IPS DF 19.7 (cell line): ENCODE measurements at regions not wholly inside any gene's neighbourhood (a gene's known extent, or its start where the extent isn't known, plus 50 kb on each side); places are given as distances from the start of the nearest gene placed in this dataset.
"Not testable (repeated sequence)": the region's sequence is repeated elsewhere in the genome, so short reads cannot be mapped to it uniquely, and the experiment has no call there.

Experiments
- DNase-seq: peaks from one replicate; pipeline ENCODE4 v3.0.0-alpha.2; 2013; ENCODE audit warnings: low read depth, low spot score

GRCh38 chr5:8773046-8773615 lies 772.7 kb downstream of the SEMA5A start:
- DNase-seq = no peak

- no peak for DNase-seq
Measured at GRCh38 chr5:8784692-8785091, 761.2 kb downstream of the SEMA5A start.

GRCh38 chr5:8788246-8788645 lies 757.6 kb downstream of the SEMA5A start:
- DNase-seq = no peak

GRCh38 chr5:8805653-8806052 lies 740.2 kb downstream of the SEMA5A start:
- no peak for DNase-seq

- no peak for DNase-seq
Measured at GRCh38 chr5:8807636-8808035, 738.2 kb downstream of the SEMA5A start.

GRCh38 chr5:8811581-8811980 lies 734.3 kb downstream of the SEMA5A start:
- DNase-seq = no peak

- no peak for DNase-seq
Measured at GRCh38 chr5:8813180-8813579, 732.7 kb downstream of the SEMA5A start.

GRCh38 chr5:8814105-8814504 lies 731.8 kb downstream of the SEMA5A start:
- no peak for DNase-seq

- no peak for DNase-seq
Measured at GRCh38 chr5:8824371-8824770, 721.5 kb downstream of the SEMA5A start.

- no peak for DNase-seq
Measured at GRCh38 chr5:8825139-8825757, 720.6 kb downstream of the SEMA5A start.

GRCh38 chr5:8826508-8826907 lies 719.4 kb downstream of the SEMA5A start:
- DNase-seq = no peak

- DNase-seq = no peak
Measured at GRCh38 chr5:8827696-8828095, 718.2 kb downstream of the SEMA5A start.

GRCh38 chr5:8828596-8829322 lies 717.1 kb downstream of the SEMA5A start:
- no peak for DNase-seq

- no peak for DNase-seq
Measured at GRCh38 chr5:8829323-8830029, 716.4 kb downstream of the SEMA5A start.

GRCh38 chr5:8831251-8831650 lies 714.6 kb downstream of the SEMA5A start:
- DNase-seq = no peak

GRCh38 chr5:8831854-8832253 lies 714.0 kb downstream of the SEMA5A start:
- DNase-seq = no peak

GRCh38 chr5:8839361-8840055 lies 706.4 kb downstream of the SEMA5A start:
- DNase-seq = no peak

- DNase-seq = no peak
Measured at GRCh38 chr5:8840237-8840636, 705.6 kb downstream of the SEMA5A start.

GRCh38 chr5:8840746-8841145 lies 705.1 kb downstream of the SEMA5A start:
- DNase-seq = not testable (repeated sequence)

GRCh38 chr5:8842971-8843551 lies 702.8 kb downstream of the SEMA5A start:
- DNase-seq = no peak

GRCh38 chr5:8843771-8844170 lies 702.1 kb downstream of the SEMA5A start:
- DNase-seq = no peak

- no peak for DNase-seq
Measured at GRCh38 chr5:8844206-8844605, 701.7 kb downstream of the SEMA5A start.
